Sigmoid colon (tissue), 3 donors: ENCODE measurements at regions not wholly inside any gene's neighbourhood (a gene's known extent, or its start where the extent isn't known, plus 50 kb on each side); places are given as distances from the start of the nearest gene placed in this dataset.

ENCODE experiments used
- POLR2A ChIP-seq, 2 donors: fragments of 450-650 bp; IDR thresholded peaks; one replicate each; pipeline ENCODE4 v1.6.1; 2016; ENCODE audit warnings: antibody characterized with exemption in 2 of 2, mild to moderate bottlenecking in 2 of 2, moderate library complexity in 2 of 2
- TF ChIP-seq, protein P1 (sequence below), 4 experiments: fragments of 450-650 bp in 3 of 4; fragments of 200-600 bp in 1 of 4; IDR thresholded peaks; one replicate each; pipeline ENCODE4 v1.5.1; 2016 to 2019; ENCODE audit warnings: antibody characterized with exemption in 4 of 4, mild to moderate bottlenecking in 3 of 4, moderate library complexity in 2 of 4

DNA sequence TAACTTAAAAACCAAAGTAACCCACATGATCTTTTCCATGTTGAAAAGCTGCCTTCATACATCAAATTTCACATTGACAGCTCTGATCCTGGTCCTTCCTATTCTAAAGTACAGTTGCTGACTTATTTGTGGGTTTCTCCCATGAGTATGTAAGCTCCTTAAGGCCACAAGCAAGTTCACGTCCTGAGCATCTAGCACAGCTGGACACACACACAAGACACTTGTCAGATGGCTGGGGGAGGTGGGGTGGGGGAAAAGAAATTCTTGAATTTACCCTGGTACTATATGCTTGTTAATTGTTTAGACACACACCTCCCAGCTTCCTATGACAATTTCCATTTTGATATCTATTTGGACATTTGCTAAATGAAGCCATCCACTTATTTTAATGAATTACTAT, 162.8 kb downstream of the ZIC5 start:
- TF ChIP-seq, protein P1, sequence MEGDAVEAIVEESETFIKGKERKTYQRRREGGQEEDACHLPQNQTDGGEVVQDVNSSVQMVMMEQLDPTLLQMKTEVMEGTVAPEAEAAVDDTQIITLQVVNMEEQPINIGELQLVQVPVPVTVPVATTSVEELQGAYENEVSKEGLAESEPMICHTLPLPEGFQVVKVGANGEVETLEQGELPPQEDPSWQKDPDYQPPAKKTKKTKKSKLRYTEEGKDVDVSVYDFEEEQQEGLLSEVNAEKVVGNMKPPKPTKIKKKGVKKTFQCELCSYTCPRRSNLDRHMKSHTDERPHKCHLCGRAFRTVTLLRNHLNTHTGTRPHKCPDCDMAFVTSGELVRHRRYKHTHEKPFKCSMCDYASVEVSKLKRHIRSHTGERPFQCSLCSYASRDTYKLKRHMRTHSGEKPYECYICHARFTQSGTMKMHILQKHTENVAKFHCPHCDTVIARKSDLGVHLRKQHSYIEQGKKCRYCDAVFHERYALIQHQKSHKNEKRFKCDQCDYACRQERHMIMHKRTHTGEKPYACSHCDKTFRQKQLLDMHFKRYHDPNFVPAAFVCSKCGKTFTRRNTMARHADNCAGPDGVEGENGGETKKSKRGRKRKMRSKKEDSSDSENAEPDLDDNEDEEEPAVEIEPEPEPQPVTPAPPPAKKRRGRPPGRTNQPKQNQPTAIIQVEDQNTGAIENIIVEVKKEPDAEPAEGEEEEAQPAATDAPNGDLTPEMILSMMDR (IDR thresholded peaks at IDR 0.05) = no peak
- no peak for TF ChIP-seq POLR2A (IDR thresholded peaks at IDR 0.05)
